ENCODE measurements at regions not wholly inside any gene's neighbourhood (a gene's known extent, or its start where the extent isn't known, plus 50 kb on each side); places are given as distances from the start of the nearest gene placed in this dataset.

- TF ChIP-seq HMGXB4 (CRISPR knock-in tag; IDR thresholded peaks at IDR 0.05; ENCODE audit: borderline replicate concordance in 1 of 2, low read depth in 1 of 2), result peak in 1 of 2 experiments; percentile 62; a peak in 2 of 4 replicates
- no peak for TF ChIP-seq ZNF446 (CRISPR knock-in tag; IDR thresholded peaks at IDR 0.05)
- TF ChIP-seq MED13 (CRISPR knock-in tag; IDR thresholded peaks at IDR 0.05), result no peak
- peak in 1 of 2 experiments; percentile 80; a peak in 2 of 4 replicates for TF ChIP-seq KLF16 (CRISPR knock-in tag; IDR thresholded peaks at IDR 0.05)
- no peak for TF ChIP-seq SIN3B (IDR thresholded peaks at IDR 0.05; ENCODE audit: low read length)
- TF ChIP-seq HIVEP1 (CRISPR knock-in tag; IDR thresholded peaks at IDR 0.05), result no peak
- no peak for TF ChIP-seq MAX (IDR thresholded peaks at IDR 0.05)
- TF ChIP-seq CC2D1A (CRISPR knock-in tag; IDR thresholded peaks at IDR 0.05), result no peak; the same call in 1 of the 2 replicates
- no peak for TF ChIP-seq NR0B2 (CRISPR knock-in tag; IDR thresholded peaks at IDR 0.05)
- no peak for TF ChIP-seq ZFP36 (IDR thresholded peaks at IDR 0.05; ENCODE audit: borderline replicate concordance, low read depth, low read length, partially characterized antibody)
- TF ChIP-seq ZNF317 (CRISPR knock-in tag; IDR thresholded peaks at IDR 0.05), result no peak
- no peak for TF ChIP-seq ZFAT (CRISPR knock-in tag; conservative IDR thresholded peaks at IDR 0.05)
- TF ChIP-seq ATF5 (CRISPR knock-in tag; IDR thresholded peaks at IDR 0.05; ENCODE audit: low read depth), result no peak
- 0 out of 2 replicates have a peak, but pooled peaks have one; percentile 32 for TF ChIP-seq HOXA5 (CRISPR knock-in tag; IDR thresholded peaks at IDR 0.05)
- TF ChIP-seq ADNP (CRISPR knock-in tag; IDR thresholded peaks at IDR 0.05), result no peak
- TF ChIP-seq GABPA (IDR thresholded peaks at IDR 0.05; ENCODE audit: low read depth, low read length), result no peak
- no peak for TF ChIP-seq GABPA (CRISPR knock-in tag; IDR thresholded peaks at IDR 0.05; ENCODE audit: low read depth)
- 0 out of 2 replicates have a peak, but pooled peaks have one; percentile 22 for TF ChIP-seq ZSCAN5A (CRISPR knock-in tag; IDR thresholded peaks at IDR 0.05; ENCODE audit: borderline replicate concordance)
- TF ChIP-seq ZNF639 (CRISPR knock-in tag; conservative IDR thresholded peaks at IDR 0.05), result no peak
- TF ChIP-seq REPIN1 (CRISPR knock-in tag; IDR thresholded peaks at IDR 0.05; ENCODE audit: borderline replicate concordance, low read depth), result peak; percentile 57; the same call in 1 of the 2 replicates
- no peak for TF ChIP-seq FOXP4 (CRISPR knock-in tag; IDR thresholded peaks at IDR 0.05)
- peak; percentile 22; the same call in 1 of the 2 replicates for TF ChIP-seq YEATS2 (CRISPR knock-in tag; IDR thresholded peaks at IDR 0.05; ENCODE audit: borderline replicate concordance)
- no peak for TF ChIP-seq DDIT3 (CRISPR knock-in tag; IDR thresholded peaks at IDR 0.05)
These were observed 191.1 kb downstream of the CHD9NB start (continued) for GRCh38 chr16:52861614-52862022.
